ENCODE measurements at regions not wholly inside any gene's neighbourhood (a gene's known extent, or its start where the extent isn't known, plus 50 kb on each side); places are given as distances from the start of the nearest gene placed in this dataset.

DNA sequence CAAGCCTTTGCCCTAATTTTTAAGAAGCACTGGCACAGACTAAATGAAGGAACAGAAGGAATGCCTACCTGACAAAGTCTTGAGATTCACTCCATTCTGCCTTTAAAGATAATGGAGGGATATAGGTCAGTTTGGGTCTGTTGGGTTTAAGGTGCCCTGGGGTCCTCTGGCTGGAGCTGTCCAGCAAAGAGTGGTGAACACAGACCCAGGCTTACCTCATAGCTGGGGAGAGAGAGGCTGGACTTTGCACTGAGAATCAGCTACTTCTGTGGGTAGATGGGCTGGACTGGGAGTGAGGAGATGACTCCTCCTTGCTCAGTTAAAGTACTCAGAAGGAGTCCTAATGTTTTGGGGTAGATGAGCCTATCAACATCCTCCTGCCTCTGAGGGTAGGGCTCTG lies 64.4 kb upstream of the CXCR4 start:
- TF ChIP-seq POLR2A (IDR thresholded peaks at IDR 0.05), result no peak
- TF ChIP-seq, protein P1, sequence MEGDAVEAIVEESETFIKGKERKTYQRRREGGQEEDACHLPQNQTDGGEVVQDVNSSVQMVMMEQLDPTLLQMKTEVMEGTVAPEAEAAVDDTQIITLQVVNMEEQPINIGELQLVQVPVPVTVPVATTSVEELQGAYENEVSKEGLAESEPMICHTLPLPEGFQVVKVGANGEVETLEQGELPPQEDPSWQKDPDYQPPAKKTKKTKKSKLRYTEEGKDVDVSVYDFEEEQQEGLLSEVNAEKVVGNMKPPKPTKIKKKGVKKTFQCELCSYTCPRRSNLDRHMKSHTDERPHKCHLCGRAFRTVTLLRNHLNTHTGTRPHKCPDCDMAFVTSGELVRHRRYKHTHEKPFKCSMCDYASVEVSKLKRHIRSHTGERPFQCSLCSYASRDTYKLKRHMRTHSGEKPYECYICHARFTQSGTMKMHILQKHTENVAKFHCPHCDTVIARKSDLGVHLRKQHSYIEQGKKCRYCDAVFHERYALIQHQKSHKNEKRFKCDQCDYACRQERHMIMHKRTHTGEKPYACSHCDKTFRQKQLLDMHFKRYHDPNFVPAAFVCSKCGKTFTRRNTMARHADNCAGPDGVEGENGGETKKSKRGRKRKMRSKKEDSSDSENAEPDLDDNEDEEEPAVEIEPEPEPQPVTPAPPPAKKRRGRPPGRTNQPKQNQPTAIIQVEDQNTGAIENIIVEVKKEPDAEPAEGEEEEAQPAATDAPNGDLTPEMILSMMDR (IDR thresholded peaks at IDR 0.05), result no peak
- no peak for TF ChIP-seq EP300 (IDR thresholded peaks at IDR 0.05)

Measured in tibial nerve (tissue), 4 donors.